Body of pancreas (tissue), 4 donors: ENCODE measurements at regions not wholly inside any gene's neighbourhood (a gene's known extent, or its start where the extent isn't known, plus 50 kb on each side); places are given as distances from the start of the nearest gene placed in this dataset.

Source experiments
- CTCF ChIP-seq, 7 experiments: fragments of 450-650 bp in 4 of 7; fragments of 200-600 bp in 3 of 7; sonication (generic) in 3 of 7; IDR thresholded peaks; one replicate each; pipeline ENCODE4 v1.5.1; 2016 to 2019; ENCODE audit warnings: antibody characterized with exemption in 7 of 7
- POLR2A ChIP-seq, 3 donors: fragments of 450-650 bp; IDR thresholded peaks; one replicate each; pipeline ENCODE4 v1.6.1; 2016; ENCODE audit warnings: antibody characterized with exemption in 3 of 3, mild to moderate bottlenecking in 2 of 3

- TF ChIP-seq CTCF (IDR thresholded peaks at IDR 0.05) (no peak), POLR2A (IDR thresholded peaks at IDR 0.05) (no peak)
Observed at GRCh38 chr18:22254088-22254487, 84.7 kb downstream of the GATA6 start.
